Esophagus muscularis mucosa (tissue), 4 donors: ENCODE measurements at regions not wholly inside any gene's neighbourhood (a gene's known extent, or its start where the extent isn't known, plus 50 kb on each side); places are given as distances from the start of the nearest gene placed in this dataset.

Source experiments
- DNase-seq: peaks from one replicate; pipeline ENCODE4 v3.0.0-alpha.2; 2017; ENCODE audit errors: extremely low spot score
- H3K27ac ChIP-seq, 4 donors: fragments of 200-600 bp; sonication (generic); replicated peaks in 1 of 4; 1 replicate in 3 of 4; 2 replicates in 1 of 4; pipeline ENCODE4 v1.5.1; 2016 to 2019; ENCODE audit warnings: mild to moderate bottlenecking in 1 of 4
- H3K27me3 ChIP-seq, 4 donors: fragments of 200-600 bp; sonication (generic); one replicate each; pipeline versions ENCODE4 v1.5.1 to v1.6.0; 2016 to 2019
- H3K36me3 ChIP-seq, 4 donors: fragments of 200-600 bp; sonication (generic); one replicate each; pipeline ENCODE4 v1.5.1; 2016 to 2019
- H3K4me1 ChIP-seq, 4 donors: fragments of 200-600 bp; sonication (generic); one replicate each; pipeline ENCODE4 v1.5.1; 2016 to 2019
- H3K4me3 ChIP-seq, 4 donors: fragments of 200-600 bp; sonication (generic); 1 replicate in 2 of 4; 2 replicates in 2 of 4; pipeline ENCODE4 v1.5.1; 2016 to 2019; ENCODE audit warnings: mild to moderate bottlenecking in 4 of 4, moderate library complexity in 1 of 4
- H3K9me3 ChIP-seq, 4 donors: fragments of 200-600 bp; sonication (generic); 1 replicate in 3 of 4; 2 replicates in 1 of 4; pipeline ENCODE4 v1.5.1; 2016 to 2019
- CTCF ChIP-seq, 3 experiments: fragments of 200-600 bp in 2 of 3; fragments of 450-650 bp in 1 of 3; sonication (generic) in 2 of 3; IDR thresholded peaks; one replicate each; pipeline ENCODE4 v1.5.1; 2017 to 2019; ENCODE audit warnings: antibody characterized with exemption in 3 of 3, mild to moderate bottlenecking in 2 of 3, moderate library complexity in 1 of 3
- EP300 ChIP-seq: sonication (generic); formaldehyde crosslinking; IDR thresholded peaks from one replicate; pipeline ENCODE4 v1.6.1; 2017; ENCODE audit warnings: antibody characterized with exemption
- POLR2A ChIP-seq: fragments of 450-650 bp; IDR thresholded peaks from one replicate; pipeline ENCODE4 v1.6.1; 2017; ENCODE audit warnings: antibody characterized with exemption, moderate library complexity, mild to moderate bottlenecking, low read depth
- POLR2AphosphoS5 ChIP-seq, 2 donors: sonication (generic); formaldehyde crosslinking; IDR thresholded peaks; one replicate each; pipeline ENCODE4 v1.6.1; 2017; ENCODE audit warnings: antibody characterized with exemption in 2 of 2
- WGBS: methylation state at CpG from one replicate; pipeline ENCODE4 v1.1.5; 2018; 5-methylcytosine and 5-hydroxymethylcytosine counted together
- intact Hi-C: fragments of 100-400 bp; cut with DNase I; formaldehyde crosslinking; loops from one replicate; pipeline ENCODE4 v1.15.1; 2023

- Histone ChIP-seq H3K27ac (no peak overlapping the region), H3K4me1 (no peaks in the 10 kb centered on the region), H3K4me3 (no peak overlapping the region), H3K9me3 (no peaks in the 10 kb centered on the region), H3K36me3 (no peaks in the 10 kb centered on the region), H3K27me3 (no peaks in the 10 kb centered on the region)
- no peak for DNase-seq
- 76% methylated on average over 1 of the region's 1 CpG for WGBS
- TF ChIP-seq POLR2A (no peak), EP300 (no peak), POLR2AphosphoS5 (IDR thresholded peaks at IDR 0.05) (no peak), CTCF (IDR thresholded peaks at IDR 0.05) (no peak)
- intact Hi-C loops = no loop called here
These were observed 490.6 kb upstream of the HS3ST1 start for GRCh38 chr4:11919316-11919715.

- DNase-seq = no peak
- Histone ChIP-seq H3K27ac (no peak overlapping the region), H3K4me1 (no peaks in the 10 kb centered on the region), H3K4me3 (no peak overlapping the region), H3K9me3 (no peaks in the 10 kb centered on the region), H3K27me3 (no peaks in the 10 kb centered on the region), H3K36me3 (no peaks in the 10 kb centered on the region)
- WGBS = 18% methylated on average over 1 of the region's 1 CpG
- intact Hi-C loops = no loop called here
- TF ChIP-seq EP300 (no peak), CTCF (IDR thresholded peaks at IDR 0.05) (no peak), POLR2A (no peak), POLR2AphosphoS5 (IDR thresholded peaks at IDR 0.05) (no peak)
These were observed 485.7 kb upstream of the HS3ST1 start for GRCh38 chr4:11914406-11914805.

GRCh38 chr4:11912886-11913285 lies 484.2 kb upstream of the HS3ST1 start:
- Histone ChIP-seq H3K27me3 (no peaks in the 10 kb centered on the region), H3K4me1 (no peaks in the 10 kb centered on the region), H3K27ac (no peak overlapping the region), H3K9me3 (no peaks in the 10 kb centered on the region), H3K36me3 (no peaks in the 10 kb centered on the region), H3K4me3 (no peak overlapping the region)
- DNase-seq = no peak
- intact Hi-C loops = no loop called here
- TF ChIP-seq POLR2AphosphoS5 (IDR thresholded peaks at IDR 0.05) = no peak
- no peak for TF ChIP-seq CTCF (IDR thresholded peaks at IDR 0.05)
- TF ChIP-seq POLR2A = no peak
- no peak for TF ChIP-seq EP300

- intact Hi-C loops = no loop called here
- H3K27ac ChIP-seq = no peak overlapping the region
- no peak for TF ChIP-seq POLR2A
- no peak for TF ChIP-seq EP300
- no peak for TF ChIP-seq CTCF (IDR thresholded peaks at IDR 0.05)
- no peak for TF ChIP-seq POLR2AphosphoS5 (IDR thresholded peaks at IDR 0.05)
- H3K27me3 ChIP-seq = no peaks in the 10 kb centered on the region
- H3K9me3 ChIP-seq = no peaks in the 10 kb centered on the region
- WGBS = 65% methylated on average over 3 of the region's 3 CpGs
- no peak for DNase-seq
- no peaks in the 10 kb centered on the region for H3K36me3 ChIP-seq
- H3K4me1 ChIP-seq = no peaks in the 10 kb centered on the region
- no peak overlapping the region for H3K4me3 ChIP-seq
These were observed 482.1 kb upstream of the HS3ST1 start for GRCh38 chr4:11910812-11911211.

- no peak for TF ChIP-seq POLR2AphosphoS5 (IDR thresholded peaks at IDR 0.05)
- no peak for TF ChIP-seq CTCF (IDR thresholded peaks at IDR 0.05)
- TF ChIP-seq EP300 = no peak
- TF ChIP-seq POLR2A = no peak
- no peaks in the 10 kb centered on the region for H3K9me3 ChIP-seq
- H3K4me3 ChIP-seq = no peak overlapping the region
- no peaks in the 10 kb centered on the region for H3K36me3 ChIP-seq
- intact Hi-C loops = no loop called here
- no peak for DNase-seq
- peaks cover 0 to 13% (median 9%) of the 10 kb centered on the region in 4 donors for H3K4me1 ChIP-seq
- WGBS = 69% methylated on average over 4 of the region's 4 CpGs
- no peak overlapping the region for H3K27ac ChIP-seq
- H3K27me3 ChIP-seq = no peaks in the 10 kb centered on the region
These were observed 480.0 kb upstream of the HS3ST1 start for GRCh38 chr4:11908712-11909111.
